ENCODE measurements at regions not wholly inside any gene's neighbourhood (a gene's known extent, or its start where the extent isn't known, plus 50 kb on each side); places are given as distances from the start of the nearest gene placed in this dataset.

DNA sequence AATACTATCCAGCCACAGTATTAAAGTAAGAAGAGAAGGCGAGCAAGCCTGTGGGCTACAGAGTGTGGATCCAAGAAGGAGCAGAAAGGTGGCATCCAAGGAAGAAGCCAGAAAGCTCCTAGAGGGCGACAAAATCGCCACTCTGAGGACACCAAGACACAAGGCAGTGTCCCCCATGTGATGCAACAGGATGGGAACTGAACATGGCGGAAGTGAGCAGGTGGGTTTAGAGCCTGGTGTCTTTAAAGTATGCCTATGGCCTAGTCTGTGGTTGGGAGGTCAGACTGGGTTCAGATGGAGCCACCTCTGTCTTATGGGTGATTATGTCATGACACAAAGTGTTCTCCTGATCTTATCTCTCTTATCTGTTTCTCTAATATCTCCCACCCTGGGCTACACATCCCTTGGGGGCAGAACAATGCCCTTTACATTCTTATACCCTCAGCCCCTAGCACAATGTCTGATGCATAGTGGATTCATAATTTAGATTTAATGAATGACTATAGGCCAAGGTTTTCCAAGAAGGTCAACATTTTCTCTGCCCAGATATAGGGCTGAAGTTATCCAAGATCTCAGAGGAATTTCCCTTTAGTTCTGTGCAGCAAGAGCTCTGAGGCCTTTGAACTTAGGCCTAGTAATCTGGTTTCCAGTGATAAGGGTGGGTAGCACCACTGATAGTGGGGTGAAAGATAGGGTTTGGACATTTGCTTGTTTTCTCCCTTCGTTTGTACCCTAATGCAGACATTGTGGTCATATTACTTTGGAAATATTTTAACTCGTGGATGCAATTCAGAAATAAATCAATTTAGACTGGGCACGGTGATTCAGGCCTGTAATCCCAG is 167.3 kb upstream of the AKIRIN2 start:
- no peak for TF ChIP-seq CTCF (IDR thresholded peaks at IDR 0.05; ENCODE audit: unreplicated experiment in 3 of 3)
- Mint-ChIP-seq H3K4me1 (peaks cover 29% of the 10 kb centered on the region), H3K27ac (no peak overlapping the region), H3K36me3 (ENCODE audit: low read depth) (no peaks in the 10 kb centered on the region), H3K4me3 (no peak overlapping the region), H3K9me3 (no peaks in the 10 kb centered on the region), H3K27me3 (ENCODE audit: low read depth) (peaks cover 5% of the 10 kb centered on the region)

- peaks cover 11% of the 10 kb centered on the region for H3K4me1 Mint-ChIP-seq
- H3K27ac Mint-ChIP-seq, result no peak overlapping the region
- H3K4me3 Mint-ChIP-seq, result no peak overlapping the region
- no peaks in the 10 kb centered on the region for H3K27me3 Mint-ChIP-seq (ENCODE audit: low read depth)
- H3K36me3 Mint-ChIP-seq (ENCODE audit: low read depth), result no peaks in the 10 kb centered on the region
- no peak for TF ChIP-seq CTCF (IDR thresholded peaks at IDR 0.05; ENCODE audit: unreplicated experiment in 3 of 3)
- peaks cover 20% of the 10 kb centered on the region for H3K9me3 Mint-ChIP-seq
Measured at GRCh38 chr6:87860902-87861301, 158.9 kb upstream of the AKIRIN2 start.

- peaks cover 5% of the 10 kb centered on the region for H3K4me1 Mint-ChIP-seq
- H3K9me3 Mint-ChIP-seq, result peaks cover 15% of the 10 kb centered on the region
- no peaks in the 10 kb centered on the region for H3K36me3 Mint-ChIP-seq (ENCODE audit: low read depth)
- TF ChIP-seq CTCF (IDR thresholded peaks at IDR 0.05; ENCODE audit: unreplicated experiment in 3 of 3), result no peak
- H3K27ac Mint-ChIP-seq, result no peak overlapping the region
- no peaks in the 10 kb centered on the region for H3K27me3 Mint-ChIP-seq (ENCODE audit: low read depth)
- no peak overlapping the region for H3K4me3 Mint-ChIP-seq
Measured at GRCh38 chr6:87858440-87858839, 156.4 kb upstream of the AKIRIN2 start.

DNA sequence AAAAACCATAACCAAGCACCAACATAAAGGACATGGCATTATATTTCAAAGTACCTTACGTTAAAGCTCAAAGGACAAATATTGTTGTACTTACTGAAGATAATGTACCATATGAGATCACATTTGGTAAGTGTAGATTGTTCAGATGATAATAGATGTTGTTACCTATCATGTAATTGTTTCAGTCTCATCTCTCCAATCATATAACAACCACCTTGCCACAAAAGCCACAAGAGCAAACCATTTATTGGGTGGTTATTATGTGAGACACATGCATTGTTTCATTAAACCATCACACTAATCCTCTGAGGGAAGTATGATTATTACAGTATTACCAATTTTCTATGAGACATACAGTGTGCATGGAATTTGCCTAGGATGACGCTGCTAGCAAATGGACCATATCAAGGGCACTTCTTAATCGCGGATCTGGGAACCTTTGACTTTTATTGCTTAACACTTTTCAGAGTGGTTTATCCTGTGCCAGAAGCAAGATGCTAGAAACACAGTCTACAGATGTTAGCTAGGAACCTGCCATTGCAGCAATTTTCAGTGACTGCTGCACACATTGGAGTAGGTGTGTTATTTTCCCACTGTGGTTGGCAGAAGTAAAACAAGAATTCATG is 149.8 kb upstream of the AKIRIN2 start:
- Mint-ChIP-seq H3K27me3 (ENCODE audit: low read depth) (no peaks in the 10 kb centered on the region), H3K27ac (no peak overlapping the region), H3K9me3 (no peaks in the 10 kb centered on the region), H3K4me3 (no peak overlapping the region), H3K36me3 (ENCODE audit: low read depth) (no peaks in the 10 kb centered on the region), H3K4me1 (no peaks in the 10 kb centered on the region)
- no peak for TF ChIP-seq CTCF (IDR thresholded peaks at IDR 0.05; ENCODE audit: unreplicated experiment in 3 of 3)

- H3K36me3 Mint-ChIP-seq (ENCODE audit: low read depth), result no peaks in the 10 kb centered on the region
- no peaks in the 10 kb centered on the region for H3K9me3 Mint-ChIP-seq
- TF ChIP-seq CTCF (IDR thresholded peaks at IDR 0.05; ENCODE audit: unreplicated experiment in 3 of 3), result no peak
- H3K27ac Mint-ChIP-seq, result no peak overlapping the region
- no peaks in the 10 kb centered on the region for H3K4me1 Mint-ChIP-seq
- H3K27me3 Mint-ChIP-seq (ENCODE audit: low read depth), result no peaks in the 10 kb centered on the region
- H3K4me3 Mint-ChIP-seq, result no peak overlapping the region
Measured at GRCh38 chr6:87848616-87849015, 146.6 kb upstream of the AKIRIN2 start.

- no peaks in the 10 kb centered on the region for H3K27me3 Mint-ChIP-seq (ENCODE audit: low read depth)
- H3K27ac Mint-ChIP-seq, result no peak overlapping the region
Measured at GRCh38 chr6:87847830-87848210, 145.8 kb upstream of the AKIRIN2 start.

More at GRCh38 chr6:87847830-87848210, 145.8 kb upstream of the AKIRIN2 start:
- Mint-ChIP-seq H3K36me3 (ENCODE audit: low read depth) (no peaks in the 10 kb centered on the region), H3K4me1 (no peaks in the 10 kb centered on the region), H3K4me3 (no peak overlapping the region), H3K9me3 (no peaks in the 10 kb centered on the region)
- TF ChIP-seq CTCF (IDR thresholded peaks at IDR 0.05; ENCODE audit: unreplicated experiment in 3 of 3), result no peak
